Stimulated activated CD8-positive, alpha-beta memory T cell treated with anti-CD3 and anti-CD28 coated beads, Interleukin-12 subunit alpha, Interleukin-12 subunit beta, amount 100 ng/mL, for 24 hours (primary cell): ENCODE measurements at regions not wholly inside any gene's neighbourhood (a gene's known extent, or its start where the extent isn't known, plus 50 kb on each side); places are given as distances from the start of the nearest gene placed in this dataset.

Experiments
- DNase-seq: peaks from one replicate; pipeline ENCODE4 v3.0.0-alpha.2; 2020; ENCODE audit errors: extremely low read depth

GRCh38 chr6:152905551-152906299, 77.1 kb downstream of the FBXO5 start:
- no peak for DNase-seq

GRCh38 chr6:152909241-152909640, 73.6 kb downstream of the FBXO5 start:
- DNase-seq: no peak

- DNase-seq: no peak
Measured at GRCh38 chr6:152916035-152916434, 66.8 kb downstream of the FBXO5 start.

- DNase-seq: no peak
Measured at GRCh38 chr6:152918991-152919390, 63.9 kb downstream of the FBXO5 start.

GRCh38 chr6:152920016-152920415, 62.8 kb downstream of the FBXO5 start:
- no peak for DNase-seq
